Trophoblast cell (in vitro differentiated cells and primary cell): ENCODE measurements at regions not wholly inside any gene's neighbourhood (a gene's known extent, or its start where the extent isn't known, plus 50 kb on each side); places are given as distances from the start of the nearest gene placed in this dataset.
A peak's percentile ranks its signal among the peaks of the same experiment; 100 is the strongest.

Experiments used
- DNase-seq, 2 donors: peaks; one replicate each; pipeline ENCODE4 v3.0.0-alpha.2; 2016
- H2AFZ ChIP-seq: 2 replicates; pipeline ENCODE4 v1.6.1; 2013; ENCODE audit warnings: low read length, moderate library complexity, mild to moderate bottlenecking; ENCODE audit not compliant: insufficient read depth, poor library complexity
- H2AK5ac ChIP-seq: 2 replicates; pipeline ENCODE4 v1.6.1; 2013; ENCODE audit warnings: mild to moderate bottlenecking, low read length
- H2BK120ac ChIP-seq: 2 replicates; pipeline ENCODE4 v1.6.1; 2013; ENCODE audit warnings: low read length, mild to moderate bottlenecking, moderate library complexity; ENCODE audit not compliant: insufficient read depth, poor library complexity
- H2BK12ac ChIP-seq: 2 replicates; pipeline ENCODE4 v1.6.1; 2013; ENCODE audit warnings: mild to moderate bottlenecking, low read length, moderate library complexity
- H2BK5ac ChIP-seq: 2 replicates; pipeline ENCODE4 v1.6.1; 2013; ENCODE audit warnings: low read length, low read depth, moderate library complexity, mild to moderate bottlenecking; ENCODE audit not compliant: poor library complexity
- H3K14ac ChIP-seq: 2 replicates; pipeline ENCODE4 v1.6.1; 2013; ENCODE audit warnings: mild to moderate bottlenecking, low read length
- H3K18ac ChIP-seq: 2 replicates; pipeline ENCODE4 v1.6.1; 2013; ENCODE audit warnings: mild to moderate bottlenecking, low read length
- H3K23ac ChIP-seq: 2 replicates; pipeline ENCODE4 v1.6.1; 2013; ENCODE audit warnings: low read length
- H3K27ac ChIP-seq: 2 replicates; pipeline ENCODE4 v1.5.1; 2013; ENCODE audit warnings: low read depth, mild to moderate bottlenecking, inconsistent platforms, low read length, moderate library complexity
- H3K27me3 ChIP-seq: 2 replicates; pipeline ENCODE4 v1.6.1; 2013; ENCODE audit warnings: inconsistent platforms, mild to moderate bottlenecking, low read length, moderate library complexity; ENCODE audit not compliant: insufficient read depth
- H3K36me3 ChIP-seq, 2 experiments: 1 replicate in 1 of 2; 2 replicates in 1 of 2; pipeline ENCODE4 v1.6.1; 2013; ENCODE audit warnings: low read length in 2 of 2, mild to moderate bottlenecking in 2 of 2, moderate library complexity in 1 of 2; ENCODE audit not compliant: insufficient read depth in 2 of 2, control insufficient read depth in 1 of 2
- H3K4ac ChIP-seq: 2 replicates; pipeline ENCODE4 v1.6.1; 2013; ENCODE audit warnings: low read depth, mild to moderate bottlenecking, low read length, moderate library complexity
- H3K4me1 ChIP-seq, 2 experiments: 1 replicate in 1 of 2; 2 replicates in 1 of 2; pipeline ENCODE4 v1.6.1; 2013; ENCODE audit warnings: low read length in 2 of 2, mild to moderate bottlenecking in 2 of 2, moderate library complexity in 1 of 2; ENCODE audit not compliant: insufficient read depth in 2 of 2, control insufficient read depth in 1 of 2
- H3K4me2 ChIP-seq: 2 replicates; pipeline ENCODE4 v1.6.1; 2013; ENCODE audit warnings: inconsistent platforms, mild to moderate bottlenecking, low read length, moderate library complexity
- H3K4me3 ChIP-seq: 2 replicates; pipeline ENCODE4 v1.5.1; 2013; ENCODE audit warnings: mild to moderate bottlenecking, low read depth, low read length, inconsistent platforms
- H3K79me1 ChIP-seq: one replicate; pipeline ENCODE4 v1.6.1; 2013; ENCODE audit warnings: low read length
- H3K79me2 ChIP-seq: 2 replicates; pipeline ENCODE4 v1.6.1; 2013; ENCODE audit warnings: low read length, mild to moderate bottlenecking; ENCODE audit not compliant: control insufficient read depth, insufficient read depth, poor library complexity
- H3K9ac ChIP-seq: 2 replicates; pipeline ENCODE4 v1.6.1; 2013; ENCODE audit warnings: mild to moderate bottlenecking, low read length
- H3K9me3 ChIP-seq: 2 replicates; pipeline ENCODE4 v1.6.1; 2013; ENCODE audit warnings: low read depth, mild to moderate bottlenecking, control low read depth, inconsistent platforms, low read length; ENCODE audit not compliant: insufficient read depth
- H4K12ac ChIP-seq: 2 replicates; pipeline ENCODE4 v1.6.1; 2013; ENCODE audit warnings: low read depth, mild to moderate bottlenecking, low read length, moderate library complexity
- H4K8ac ChIP-seq: 2 replicates; pipeline ENCODE4 v1.6.1; 2013; ENCODE audit warnings: low read depth, mild to moderate bottlenecking, low read length, moderate library complexity
- H4K91ac ChIP-seq: one replicate; pipeline ENCODE4 v1.6.1; 2013; ENCODE audit warnings: low read depth, mild to moderate bottlenecking, low read length, moderate library complexity
- WGBS: extraction: QIAGEN DNeasy Blood & Tissue Kit; methylation state at CpG from one replicate; pipeline ENCODE4 v1.1.7; 2013; ENCODE audit warnings: missing lambda C conversion rate; ENCODE audit not compliant: insufficient read length, insufficient coverage; ENCODE audit errors: extremely low coverage; 5-methylcytosine and 5-hydroxymethylcytosine counted together

- Histone ChIP-seq H2AK5ac (no peak overlapping the region), H4K12ac (no peak overlapping the region), H3K9me3 (no peaks in the 10 kb centered on the region), H3K79me2 (no peaks in the 10 kb centered on the region), H2BK120ac (no peak overlapping the region), H3K27ac (no peak overlapping the region), H3K36me3 (no peaks in the 10 kb centered on the region), H2AFZ (no peak overlapping the region), H3K23ac (no peak overlapping the region), H3K4me1 (peaks cover 0 to 2% of the 10 kb centered on the region in 2 experiments), H3K4me2 (no peak overlapping the region), H2BK5ac (no peak overlapping the region), H3K4ac (no peak overlapping the region), H3K79me1 (no peaks in the 10 kb centered on the region), H3K9ac (no peak overlapping the region), H4K91ac (no peak overlapping the region), H3K4me3 (no peak overlapping the region), H3K18ac (no peak overlapping the region), H3K27me3 (no peaks in the 10 kb centered on the region), H3K14ac (no peak overlapping the region), H4K8ac (no peak overlapping the region), H2BK12ac (no peak overlapping the region)
- DNase-seq = no peak
- no CpG with 5 or more reads among the region's 4 CpGs for WGBS
Observed at GRCh38 chr13:38566023-38566422, 120.9 kb upstream of the FREM2 start.

- Histone ChIP-seq H3K36me3 (no peaks in the 10 kb centered on the region), H3K9ac (no peak overlapping the region), H3K4me3 (no peak overlapping the region), H3K4me1 (peaks cover 0 to 2% of the 10 kb centered on the region in 2 experiments), H3K4ac (no peak overlapping the region), H3K9me3 (no peaks in the 10 kb centered on the region), H3K14ac (no peak overlapping the region), H2BK5ac (no peak overlapping the region), H3K27ac (no peak overlapping the region), H3K23ac (no peak overlapping the region), H3K79me2 (no peaks in the 10 kb centered on the region), H3K18ac (no peak overlapping the region), H2BK12ac (no peak overlapping the region), H3K27me3 (no peaks in the 10 kb centered on the region), H4K12ac (no peak overlapping the region), H4K8ac (no peak overlapping the region), H2AFZ (no peak overlapping the region), H2AK5ac (no peak overlapping the region), H2BK120ac (no peak overlapping the region), H4K91ac (no peak overlapping the region), H3K79me1 (no peaks in the 10 kb centered on the region), H3K4me2 (no peak overlapping the region)
- DNase-seq = no peak
- WGBS = no CpG with 5 or more reads among the region's 3 CpGs
Observed at GRCh38 chr13:38566519-38566918, 120.4 kb upstream of the FREM2 start.

GRCh38 chr13:38570706-38571105, 116.2 kb upstream of the FREM2 start:
- no peaks in the 10 kb centered on the region for H3K79me2 ChIP-seq
- H3K4me2 ChIP-seq = no peak overlapping the region
- no peak overlapping the region for H3K27ac ChIP-seq
- no peaks in the 10 kb centered on the region for H3K79me1 ChIP-seq
- no peak overlapping the region for H3K23ac ChIP-seq
- H4K12ac ChIP-seq = no peak overlapping the region
- no peaks in the 10 kb centered on the region for H3K36me3 ChIP-seq
- DNase-seq = no peak
- WGBS = no CpG with 5 or more reads among the region's 1 CpG
- no peak overlapping the region for H4K91ac ChIP-seq
- no peak overlapping the region for H3K18ac ChIP-seq
- H4K8ac ChIP-seq = no peak overlapping the region
- H2AK5ac ChIP-seq = no peak overlapping the region
- H3K4ac ChIP-seq = no peak overlapping the region
- no peak overlapping the region for H3K14ac ChIP-seq
- H3K4me1 ChIP-seq = no peaks in the 10 kb centered on the region
- no peak overlapping the region for H3K4me3 ChIP-seq
- H2BK120ac ChIP-seq = no peak overlapping the region
- no peak overlapping the region for H3K9ac ChIP-seq
- no peaks in the 10 kb centered on the region for H3K9me3 ChIP-seq
- H2BK12ac ChIP-seq = no peak overlapping the region
- H2AFZ ChIP-seq = no peak overlapping the region
- no peak overlapping the region for H2BK5ac ChIP-seq
- no peaks in the 10 kb centered on the region for H3K27me3 ChIP-seq

- H3K79me1 ChIP-seq = no peaks in the 10 kb centered on the region
- no peaks in the 10 kb centered on the region for H3K79me2 ChIP-seq
- H3K18ac ChIP-seq = no peak overlapping the region
- no peak overlapping the region for H3K4me3 ChIP-seq
- no peak overlapping the region for H2BK120ac ChIP-seq
- H3K4me2 ChIP-seq = no peak overlapping the region
- no peaks in the 10 kb centered on the region for H3K4me1 ChIP-seq
- H3K23ac ChIP-seq = no peak overlapping the region
- no peak overlapping the region for H3K27ac ChIP-seq
- DNase-seq = peak in 1 of 2 donors; percentile 75
- no peak overlapping the region for H2AFZ ChIP-seq
- H4K12ac ChIP-seq = no peak overlapping the region
- no peaks in the 10 kb centered on the region for H3K36me3 ChIP-seq
- no peak overlapping the region for H3K4ac ChIP-seq
- H3K27me3 ChIP-seq = no peaks in the 10 kb centered on the region
- H2BK12ac ChIP-seq = no peak overlapping the region
- H4K8ac ChIP-seq = no peak overlapping the region
- WGBS = no CpG with 5 or more reads among the region's 2 CpGs
- H2AK5ac ChIP-seq = no peak overlapping the region
- H3K9ac ChIP-seq = no peak overlapping the region
- no peaks in the 10 kb centered on the region for H3K9me3 ChIP-seq
- H2BK5ac ChIP-seq = no peak overlapping the region
- no peak overlapping the region for H4K91ac ChIP-seq
- H3K14ac ChIP-seq = no peak overlapping the region
Observed at GRCh38 chr13:38575427-38575826, 111.5 kb upstream of the FREM2 start.
